A673 (cell line): ENCODE measurements at regions not wholly inside any gene's neighbourhood (a gene's known extent, or its start where the extent isn't known, plus 50 kb on each side); places are given as distances from the start of the nearest gene placed in this dataset.

Experiments
- BruUV-seq: library from RNA; stranded (reverse); fragments of 400-500 nt; replicated peaks from 2 replicates; lab custom pipeline; 2021; lab: Mats Ljungman, UMichigan
- CTCF ChIA-PET: fragments of 300-600 bp; sonication (Branson Sonifier 250); formaldehyde crosslinking; loops from one replicate; lab custom pipeline; 2022; ENCODE audit warnings: antibody characterized with exemption; lab: Charles Lee
- POLR2A ChIA-PET: fragments of 300-600 bp; sonication (Branson Sonifier 250); formaldehyde crosslinking; loops from one replicate; lab custom pipeline; 2022; ENCODE audit warnings: antibody characterized with exemption; ENCODE audit not compliant: low non-redundant PET; lab: Charles Lee
- DNase-seq: peaks from one replicate; pipeline ENCODE4 v3.0.0-alpha.2; 2015; ENCODE audit warnings: low spot score
- H3K27ac ChIP-seq: fragments of 200-600 bp; sonication (generic); 2 replicates; pipeline ENCODE4 v1.5.1; 2016; ENCODE audit warnings: mixed run types, low read depth, mild to moderate bottlenecking, mixed read lengths, antibody characterized with exemption, low read length; ENCODE audit not compliant: poor library complexity, severe bottlenecking
- H3K27me3 ChIP-seq: fragments of 200-600 bp; sonication (generic); replicated peaks from 2 replicates; pipeline ENCODE4 v1.6.1; 2017; ENCODE audit warnings: mixed run types, low read depth, mild to moderate bottlenecking, mixed read lengths, antibody characterized with exemption, low read length; ENCODE audit not compliant: insufficient read depth, poor library complexity
- H3K36me3 ChIP-seq: fragments of 200-600 bp; sonication (generic); 2 replicates; pipeline ENCODE4 v1.6.1; 2016; ENCODE audit warnings: mixed run types, mild to moderate bottlenecking, mixed read lengths, antibody characterized with exemption, low read length; ENCODE audit not compliant: insufficient read depth, poor library complexity, severe bottlenecking
- H3K4me1 ChIP-seq: fragments of 200-600 bp; sonication (generic); 2 replicates; pipeline ENCODE4 v1.6.1; 2017; ENCODE audit warnings: mixed run types, mild to moderate bottlenecking, mixed read lengths, antibody characterized with exemption, low read length; ENCODE audit not compliant: insufficient read depth, poor library complexity, severe bottlenecking
- H3K4me3 ChIP-seq: fragments of 200-600 bp; sonication (generic); 2 replicates; pipeline ENCODE4 v1.5.1; 2016; ENCODE audit warnings: low read depth, mixed run types, mild to moderate bottlenecking, mixed read lengths, low read length; ENCODE audit not compliant: poor library complexity, severe bottlenecking
- H3K9me3 ChIP-seq: fragments of 200-600 bp; sonication (generic); 2 replicates; pipeline ENCODE4 v1.6.1; 2016; ENCODE audit warnings: mixed run types, low read depth, mild to moderate bottlenecking, mixed read lengths, antibody characterized with exemption, low read length; ENCODE audit not compliant: poor library complexity, severe bottlenecking
- CTCF ChIP-seq: fragments of 300-800, 200-600 bp; sonication (generic); conservative IDR thresholded peaks from 2 replicates; pipeline ENCODE4 v1.5.1; 2017; ENCODE audit warnings: low read depth, mild to moderate bottlenecking, antibody characterized with exemption, low read length, moderate library complexity, mixed read lengths
- EZH2 ChIP-seq: fragments of 200-600 bp; sonication (generic); IDR thresholded peaks from 2 replicates; pipeline ENCODE4 v1.6.1; 2017; ENCODE audit warnings: borderline replicate concordance, low read depth, mild to moderate bottlenecking, mixed read lengths, antibody characterized with exemption, low read length; ENCODE audit not compliant: poor library complexity, severe bottlenecking
- intact Hi-C: fragments of 100-400 bp; cut with micrococcal nuclease; formaldehyde crosslinking; loops from one replicate; pipeline ENCODE4 v1.10.0; 2022; ENCODE audit not compliant: unreplicated experiment

- H3K27me3 ChIP-seq: no peaks in the 10 kb centered on the region
- H3K4me3 ChIP-seq: no peak overlapping the region
- no peaks in the 10 kb centered on the region for H3K36me3 ChIP-seq
- H3K9me3 ChIP-seq: no peaks in the 10 kb centered on the region
- H3K27ac ChIP-seq: no peak overlapping the region
- POLR2A ChIA-PET: no interaction called here
- CTCF ChIA-PET: no interaction called here
- BruUV-seq: no TSS peak
- intact Hi-C loops: no loop called here
- peaks cover 13% of the 10 kb centered on the region for H3K4me1 ChIP-seq
- DNase-seq: no peak
- no peak for TF ChIP-seq CTCF
- TF ChIP-seq EZH2: no peak
Measured at GRCh38 chr2:58520903-58521302, 279.8 kb upstream of the FANCL start.

GRCh38 chr2:58517881-58518280, 276.8 kb upstream of the FANCL start:
- intact Hi-C loops: no loop called here
- Histone ChIP-seq H3K9me3 (no peaks in the 10 kb centered on the region), H3K36me3 (no peaks in the 10 kb centered on the region), H3K27ac (no peak overlapping the region), H3K4me3 (no peak overlapping the region), H3K4me1 (peaks cover 15% of the 10 kb centered on the region), H3K27me3 (no peaks in the 10 kb centered on the region)
- DNase-seq: no peak
- BruUV-seq: no TSS peak
- ChIA-PET CTCF (no interaction called here), POLR2A (no interaction called here)
- TF ChIP-seq CTCF (no peak), EZH2 (no peak)

GRCh38 chr2:58516695-58517094, 275.6 kb upstream of the FANCL start:
- no TSS peak for BruUV-seq
- CTCF ChIA-PET: no interaction called here

More at GRCh38 chr2:58516695-58517094, 275.6 kb upstream of the FANCL start:
- Histone ChIP-seq H3K27ac (no peak overlapping the region), H3K4me1 (peaks cover 10% of the 10 kb centered on the region), H3K36me3 (no peaks in the 10 kb centered on the region), H3K4me3 (no peak overlapping the region), H3K27me3 (no peaks in the 10 kb centered on the region), H3K9me3 (no peaks in the 10 kb centered on the region)
- intact Hi-C loops: no loop called here
- TF ChIP-seq EZH2: no peak
- DNase-seq: no peak
- POLR2A ChIA-PET: no interaction called here
